MM.1S (cell line): ENCODE measurements at regions not wholly inside any gene's neighbourhood (a gene's known extent, or its start where the extent isn't known, plus 50 kb on each side); places are given as distances from the start of the nearest gene placed in this dataset.

Experiments
- DNase-seq: peaks from one replicate; pipeline ENCODE4 v3.0.0-alpha.2; 2015
- H2AFZ ChIP-seq: fragments of 300-600 bp; sonication (generic); 2 replicates; pipeline ENCODE4 v1.6.0; 2016; ENCODE audit warnings: antibody characterized with exemption, low read length
- H3F3A ChIP-seq: fragments of 300-600 bp; sonication (generic); 2 replicates; pipeline ENCODE4 v1.6.1; 2016; ENCODE audit warnings: mild to moderate bottlenecking, antibody characterized with exemption, low read length, moderate library complexity, mixed read lengths; ENCODE audit not compliant: insufficient read depth
- H3K27ac ChIP-seq: fragments of 300-600 bp; sonication (generic); 2 replicates; pipeline ENCODE4 v1.5.1; 2016; ENCODE audit warnings: mild to moderate bottlenecking, low read length
- H3K27me3 ChIP-seq: fragments of 300-600 bp; sonication (generic); replicated peaks from 2 replicates; pipeline ENCODE4 v1.6.0; 2016; ENCODE audit warnings: low read length; ENCODE audit not compliant: insufficient read depth
- H3K36me3 ChIP-seq: fragments of 300-600 bp; sonication (generic); replicated peaks from 2 replicates; pipeline ENCODE4 v1.6.1; 2016; ENCODE audit warnings: mild to moderate bottlenecking, low read length, mixed read lengths; ENCODE audit not compliant: insufficient read depth
- H3K4me1 ChIP-seq: fragments of 300-600 bp; sonication (generic); 2 replicates; pipeline ENCODE4 v1.6.1; 2016; ENCODE audit warnings: low read length, mixed read lengths
- H3K4me2 ChIP-seq: fragments of 300-600 bp; sonication (generic); 2 replicates; pipeline ENCODE4 v1.6.0; 2016; ENCODE audit warnings: low read depth, low read length
- H3K4me3 ChIP-seq: fragments of 300-600 bp; sonication (generic); 2 replicates; pipeline ENCODE4 v1.5.1; 2016; ENCODE audit warnings: low read length, mixed read lengths
- H3K79me2 ChIP-seq: fragments of 300-600 bp; sonication (generic); 2 replicates; pipeline ENCODE4 v1.6.1; 2016; ENCODE audit warnings: mixed run types, low read length, mixed read lengths
- H3K9ac ChIP-seq: fragments of 300-600 bp; sonication (generic); 2 replicates; pipeline ENCODE4 v1.6.1; 2016; ENCODE audit warnings: low read length, mixed read lengths
- H3K9me2 ChIP-seq: fragments of 300-600 bp; sonication (generic); replicated peaks from 2 replicates; pipeline ENCODE4 v1.6.1; 2016; ENCODE audit warnings: mild to moderate bottlenecking, low read length, mixed read lengths; ENCODE audit not compliant: insufficient read depth
- H3K9me3 ChIP-seq: fragments of 300-600 bp; sonication (generic); replicated peaks from 2 replicates; pipeline ENCODE4 v1.6.1; 2016; ENCODE audit warnings: mild to moderate bottlenecking, low read length, mixed read lengths; ENCODE audit not compliant: insufficient read depth
- H4K20me1 ChIP-seq: fragments of 300-600 bp; sonication (generic); 2 replicates; pipeline ENCODE4 v1.6.1; 2016; ENCODE audit warnings: mild to moderate bottlenecking, low read length, moderate library complexity, mixed read lengths; ENCODE audit not compliant: insufficient read depth
- CTCF ChIP-seq: fragments of 300-600 bp; sonication (generic); IDR thresholded peaks from 2 replicates; pipeline ENCODE4 v1.5.1; 2016; ENCODE audit warnings: antibody characterized with exemption, low read length, mixed read lengths
- EZH2 ChIP-seq: fragments of 300-600 bp; sonication (generic); optimal IDR thresholded peaks from 2 replicates; pipeline ENCODE3; 2017; ENCODE audit warnings: low read depth, mild to moderate bottlenecking, antibody characterized with exemption, low read length, mixed read lengths
- EZH2phosphoT487 ChIP-seq: fragments of 300-600 bp; sonication (generic); IDR thresholded peaks from 2 replicates; pipeline ENCODE4 v1.6.1; 2018; ENCODE audit warnings: antibody characterized with exemption, low read length

GRCh38 chr18:11489266-11489899 is 120.0 kb upstream of the SLC35G4 start:
- Histone ChIP-seq H3F3A (no peaks in the 10 kb centered on the region), H3K4me2 (no peak overlapping the region), H3K9me2 (no peaks in the 10 kb centered on the region), H3K27ac (no peak overlapping the region), H3K9ac (no peak overlapping the region), H3K36me3 (no peaks in the 10 kb centered on the region), H3K9me3 (no peaks in the 10 kb centered on the region), H3K4me1 (no peaks in the 10 kb centered on the region), H3K79me2 (no peaks in the 10 kb centered on the region), H3K4me3 (no peak overlapping the region), H2AFZ (no peak overlapping the region), H3K27me3 (no peaks in the 10 kb centered on the region), H4K20me1 (no peaks in the 10 kb centered on the region)
- TF ChIP-seq EZH2phosphoT487 (no peak), EZH2 (no peak), CTCF (no peak)
- DNase-seq: no peak

- Histone ChIP-seq H3K36me3 (no peaks in the 10 kb centered on the region), H3K9me2 (no peaks in the 10 kb centered on the region), H3K4me2 (no peak overlapping the region), H3K27me3 (no peaks in the 10 kb centered on the region), H4K20me1 (no peaks in the 10 kb centered on the region), H3K9me3 (no peaks in the 10 kb centered on the region), H2AFZ (no peak overlapping the region), H3K79me2 (no peaks in the 10 kb centered on the region), H3K9ac (no peak overlapping the region), H3F3A (no peaks in the 10 kb centered on the region), H3K27ac (no peak overlapping the region), H3K4me1 (no peaks in the 10 kb centered on the region), H3K4me3 (no peak overlapping the region)
- DNase-seq: no peak
- TF ChIP-seq EZH2: no peak
- TF ChIP-seq CTCF: no peak
- no peak for TF ChIP-seq EZH2phosphoT487
These were observed 121.2 kb upstream of the SLC35G4 start for GRCh38 chr18:11488175-11488574.

- no peak overlapping the region for H3K27ac ChIP-seq
- H3K4me2 ChIP-seq: no peak overlapping the region
- no peaks in the 10 kb centered on the region for H3K4me1 ChIP-seq
- H3K79me2 ChIP-seq: no peaks in the 10 kb centered on the region
- H3K27me3 ChIP-seq: no peaks in the 10 kb centered on the region
- no peaks in the 10 kb centered on the region for H4K20me1 ChIP-seq
- no peak overlapping the region for H2AFZ ChIP-seq
- H3K9me2 ChIP-seq: no peaks in the 10 kb centered on the region
- no peak for DNase-seq
- H3F3A ChIP-seq: no peaks in the 10 kb centered on the region
- H3K9ac ChIP-seq: no peak overlapping the region
- H3K4me3 ChIP-seq: no peak overlapping the region
- TF ChIP-seq CTCF (no peak), EZH2 (no peak), EZH2phosphoT487 (no peak)
- H3K9me3 ChIP-seq: no peaks in the 10 kb centered on the region
- H3K36me3 ChIP-seq: no peaks in the 10 kb centered on the region
These were observed 122.0 kb upstream of the SLC35G4 start for GRCh38 chr18:11487390-11487789.
